Liver (tissue), 8 donors: ENCODE measurements at regions not wholly inside any gene's neighbourhood (a gene's known extent, or its start where the extent isn't known, plus 50 kb on each side); places are given as distances from the start of the nearest gene placed in this dataset.

Experiments used
- DNase-seq: peaks from one replicate; pipeline ENCODE4 v3.0.0-alpha.2; 2017; ENCODE audit warnings: low spot score
- H3K27ac ChIP-seq, 2 donors: one replicate each; pipeline ENCODE4 v1.7.0; 2013; ENCODE audit warnings: inconsistent platforms in 2 of 2, low read length in 2 of 2, control low read depth in 1 of 2, low read depth in 1 of 2, mild to moderate bottlenecking in 1 of 2
- H3K27me3 ChIP-seq, 4 donors: one replicate each; pipeline versions ENCODE4 v1.6.1 to v1.7.0; 2013; ENCODE audit warnings: low read length in 3 of 4, inconsistent platforms in 1 of 4, mild to moderate bottlenecking in 1 of 4, moderate library complexity in 1 of 4; ENCODE audit not compliant: control insufficient read depth in 4 of 4, insufficient read depth in 4 of 4
- H3K36me3 ChIP-seq, 4 donors: one replicate each; pipeline versions ENCODE4 v1.6.1 to v1.7.0; 2013; ENCODE audit warnings: low read length in 3 of 4, mild to moderate bottlenecking in 3 of 4, low read depth in 1 of 4, moderate library complexity in 1 of 4; ENCODE audit not compliant: control insufficient read depth in 4 of 4, insufficient read depth in 3 of 4
- H3K4me1 ChIP-seq, 4 donors: one replicate each; pipeline versions ENCODE4 v1.6.1 to v1.7.0; 2013; ENCODE audit warnings: low read length in 3 of 4, mild to moderate bottlenecking in 3 of 4, moderate library complexity in 1 of 4; ENCODE audit not compliant: control insufficient read depth in 4 of 4, insufficient read depth in 4 of 4
- H3K4me3 ChIP-seq, 3 donors: one replicate each; pipeline versions ENCODE4 v1.6.1 to v1.7.0; 2013; ENCODE audit warnings: low read length in 3 of 3, control low read depth in 1 of 3, low read depth in 1 of 3, mild to moderate bottlenecking in 1 of 3
- H3K9ac ChIP-seq, 2 donors: one replicate each; pipeline ENCODE4 v1.7.0; 2013; ENCODE audit warnings: low read length in 2 of 2, mild to moderate bottlenecking in 2 of 2, moderate library complexity in 2 of 2, control low read depth in 1 of 2, low read depth in 1 of 2
- H3K9me3 ChIP-seq, 4 donors: one replicate each; pipeline versions ENCODE4 v1.6.1 to v1.7.0; 2013; ENCODE audit warnings: low read length in 3 of 4; ENCODE audit not compliant: control insufficient read depth in 4 of 4
- GABPA ChIP-seq, 2 donors: IDR thresholded peaks in 1 of 2; conservative IDR thresholded peaks in 1 of 2; 2 replicates each; pipeline ENCODE4 v1.6.1; 2016; ENCODE audit warnings: antibody characterized with exemption in 2 of 2, mild to moderate bottlenecking in 1 of 2, moderate library complexity in 1 of 2
- HNF4A ChIP-seq, 2 donors: conservative IDR thresholded peaks; 2 replicates each; pipeline ENCODE4 v1.6.1; 2016; ENCODE audit warnings: antibody characterized with exemption in 2 of 2, mild to moderate bottlenecking in 2 of 2
- JUND ChIP-seq, 2 donors: IDR thresholded peaks; 2 replicates each; pipeline ENCODE4 v1.6.1; 2016; ENCODE audit warnings: antibody characterized with exemption in 2 of 2
- NR2F2 ChIP-seq: IDR thresholded peaks from 2 replicates; pipeline ENCODE4 v1.6.1; 2016; ENCODE audit warnings: antibody characterized with exemption
- RAD21 ChIP-seq, 2 donors: IDR thresholded peaks; 2 replicates each; pipeline ENCODE4 v1.6.1; 2016; ENCODE audit warnings: antibody characterized with exemption in 2 of 2, mild to moderate bottlenecking in 2 of 2
- REST ChIP-seq: IDR thresholded peaks from 2 replicates; pipeline ENCODE4 v1.6.1; 2016; ENCODE audit warnings: antibody characterized with exemption, mild to moderate bottlenecking
- RXRA ChIP-seq, 2 donors: IDR thresholded peaks; 2 replicates each; pipeline ENCODE4 v1.6.1; 2017 to 2018; ENCODE audit warnings: antibody characterized with exemption in 2 of 2, mild to moderate bottlenecking in 1 of 2
- SP1 ChIP-seq: IDR thresholded peaks from 2 replicates; pipeline ENCODE4 v1.6.1; 2018; ENCODE audit warnings: antibody characterized with exemption, mild to moderate bottlenecking
- TAF1 ChIP-seq: conservative IDR thresholded peaks from 2 replicates; pipeline ENCODE4 v1.6.1; 2016; ENCODE audit warnings: antibody characterized with exemption, mild to moderate bottlenecking
- YY1 ChIP-seq: IDR thresholded peaks from 2 replicates; pipeline ENCODE4 v1.6.1; 2016; ENCODE audit warnings: antibody characterized with exemption, mild to moderate bottlenecking
- WGBS: extraction: QIAGEN DNeasy Blood & Tissue Kit; methylation state at CpG from one replicate; pipeline ENCODE4 v1.1.7; 2013; 5-methylcytosine and 5-hydroxymethylcytosine counted together
- TF ChIP-seq, protein P1 (sequence below): IDR thresholded peaks from 2 replicates; pipeline ENCODE4 v1.6.1; 2016; ENCODE audit warnings: antibody characterized with exemption
- TF ChIP-seq, protein P2 (sequence below): IDR thresholded peaks from 2 replicates; pipeline ENCODE4 v1.6.1; 2016; ENCODE audit warnings: antibody characterized with exemption
- TF ChIP-seq, protein P3 (sequence below): fragments of 150-350 bp; IDR thresholded peaks from 2 replicates; pipeline ENCODE4 v1.5.1; 2017; ENCODE audit warnings: improper control_type of control experiment, low read depth, low read length; ENCODE audit not compliant: missing input control
- donor health status: healthy.
- donor health status: healthy.
- donor health status: healthy.
- donor health status: healthy.
- donor health status: healthy.

DNA sequence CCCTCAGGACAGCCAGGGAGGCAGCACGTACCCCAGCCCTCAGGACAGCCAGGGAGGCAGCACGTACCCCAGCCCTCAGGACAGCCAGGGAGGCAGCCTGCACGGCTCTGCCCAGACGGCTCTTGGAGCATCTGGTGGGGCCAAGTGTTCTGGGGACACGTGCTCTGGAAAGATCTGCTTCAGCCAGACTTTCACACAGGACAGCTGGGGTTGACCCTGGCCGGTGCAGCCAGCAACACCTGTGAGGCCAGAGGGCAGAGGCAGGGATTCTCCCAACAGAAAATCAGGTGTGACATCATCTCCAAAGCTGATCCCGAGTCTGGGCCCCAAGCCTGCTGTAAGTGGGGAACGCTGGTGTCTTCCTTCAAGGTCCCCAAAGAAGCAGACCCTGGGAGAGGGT lies 55.5 kb upstream of the SLCO4A1 start:
- H3K27me3 ChIP-seq, result no peaks in the 10 kb centered on the region

More for the DNA sequence above, 55.5 kb upstream of the SLCO4A1 start:
- TF ChIP-seq YY1 (no peak), SP1 (no peak), RXRA (IDR thresholded peaks at IDR 0.05) (no peak), GABPA (IDR thresholded peaks at IDR 0.05 in 1 of 2, conservative IDR thresholded peaks at IDR 0.05 in 1 of 2) (no peak), JUND (IDR thresholded peaks at IDR 0.05) (no peak), RAD21 (IDR thresholded peaks at IDR 0.05) (no peak), REST (no peak), HNF4A (conservative IDR thresholded peaks at IDR 0.05) (no peak), TAF1 (no peak), NR2F2 (no peak)
- TF ChIP-seq, protein P1, sequence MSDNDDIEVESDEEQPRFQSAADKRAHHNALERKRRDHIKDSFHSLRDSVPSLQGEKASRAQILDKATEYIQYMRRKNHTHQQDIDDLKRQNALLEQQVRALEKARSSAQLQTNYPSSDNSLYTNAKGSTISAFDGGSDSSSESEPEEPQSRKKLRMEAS, result no peak
- TF ChIP-seq, protein P2, sequence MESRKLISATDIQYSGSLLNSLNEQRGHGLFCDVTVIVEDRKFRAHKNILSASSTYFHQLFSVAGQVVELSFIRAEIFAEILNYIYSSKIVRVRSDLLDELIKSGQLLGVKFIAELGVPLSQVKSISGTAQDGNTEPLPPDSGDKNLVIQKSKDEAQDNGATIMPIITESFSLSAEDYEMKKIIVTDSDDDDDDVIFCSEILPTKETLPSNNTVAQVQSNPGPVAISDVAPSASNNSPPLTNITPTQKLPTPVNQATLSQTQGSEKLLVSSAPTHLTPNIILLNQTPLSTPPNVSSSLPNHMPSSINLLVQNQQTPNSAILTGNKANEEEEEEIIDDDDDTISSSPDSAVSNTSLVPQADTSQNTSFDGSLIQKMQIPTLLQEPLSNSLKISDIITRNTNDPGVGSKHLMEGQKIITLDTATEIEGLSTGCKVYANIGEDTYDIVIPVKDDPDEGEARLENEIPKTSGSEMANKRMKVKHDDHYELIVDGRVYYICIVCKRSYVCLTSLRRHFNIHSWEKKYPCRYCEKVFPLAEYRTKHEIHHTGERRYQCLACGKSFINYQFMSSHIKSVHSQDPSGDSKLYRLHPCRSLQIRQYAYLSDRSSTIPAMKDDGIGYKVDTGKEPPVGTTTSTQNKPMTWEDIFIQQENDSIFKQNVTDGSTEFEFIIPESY, result no peak
- TF ChIP-seq, protein P3, sequence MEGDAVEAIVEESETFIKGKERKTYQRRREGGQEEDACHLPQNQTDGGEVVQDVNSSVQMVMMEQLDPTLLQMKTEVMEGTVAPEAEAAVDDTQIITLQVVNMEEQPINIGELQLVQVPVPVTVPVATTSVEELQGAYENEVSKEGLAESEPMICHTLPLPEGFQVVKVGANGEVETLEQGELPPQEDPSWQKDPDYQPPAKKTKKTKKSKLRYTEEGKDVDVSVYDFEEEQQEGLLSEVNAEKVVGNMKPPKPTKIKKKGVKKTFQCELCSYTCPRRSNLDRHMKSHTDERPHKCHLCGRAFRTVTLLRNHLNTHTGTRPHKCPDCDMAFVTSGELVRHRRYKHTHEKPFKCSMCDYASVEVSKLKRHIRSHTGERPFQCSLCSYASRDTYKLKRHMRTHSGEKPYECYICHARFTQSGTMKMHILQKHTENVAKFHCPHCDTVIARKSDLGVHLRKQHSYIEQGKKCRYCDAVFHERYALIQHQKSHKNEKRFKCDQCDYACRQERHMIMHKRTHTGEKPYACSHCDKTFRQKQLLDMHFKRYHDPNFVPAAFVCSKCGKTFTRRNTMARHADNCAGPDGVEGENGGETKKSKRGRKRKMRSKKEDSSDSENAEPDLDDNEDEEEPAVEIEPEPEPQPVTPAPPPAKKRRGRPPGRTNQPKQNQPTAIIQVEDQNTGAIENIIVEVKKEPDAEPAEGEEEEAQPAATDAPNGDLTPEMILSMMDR, result no peak
- DNase-seq, result no peak
- 46% methylated on average over 8 of the region's 8 CpGs for WGBS
- Histone ChIP-seq H3K9ac (no peak overlapping the region), H3K27ac (no peak overlapping the region), H3K9me3 (no peaks in the 10 kb centered on the region), H3K4me3 (no peak overlapping the region), H3K4me1 (no peaks in the 10 kb centered on the region), H3K36me3 (no peaks in the 10 kb centered on the region)
